Endothelial cell of umbilical vein (primary cell): ENCODE measurements at regions not wholly inside any gene's neighbourhood (a gene's known extent, or its start where the extent isn't known, plus 50 kb on each side); places are given as distances from the start of the nearest gene placed in this dataset.

Experiments
- BruUV-seq: library from RNA; stranded (reverse); fragments of 400-500 nt; replicated peaks from 2 replicates; lab custom pipeline; 2021; lab: Mats Ljungman, UMichigan
- CTCF ChIA-PET: fragments of 300-600, 350-600 bp; sonication (Branson Sonifier 250); formaldehyde crosslinking; loops from one replicate; lab custom pipeline; 2021; ENCODE audit warnings: antibody characterized with exemption, inconsistent platforms; lab: Charles Lee
- POLR2A ChIA-PET: fragments of 300-600, 350-600 bp; sonication (Branson Sonifier 250); formaldehyde crosslinking; loops from one replicate; lab custom pipeline; 2021; ENCODE audit warnings: antibody characterized with exemption, inconsistent platforms; lab: Charles Lee
- DNase-seq: peaks from one replicate; pipeline ENCODE4 v3.0.0-alpha.2; 2011; ENCODE audit warnings: low read depth, low spot score
- FAIRE-seq: peaks from 2 replicates; lab custom pipeline; 2011; peaks lifted over from hg19 to GRCh38; lab: Jason Lieb, UNC
- H2AFZ ChIP-seq: 2 replicates; pipeline ENCODE4 v1.6.0; 2012; ENCODE audit warnings: low read depth, low read length, control low read depth, inconsistent platforms
- H3K27ac ChIP-seq: 2 replicates; pipeline ENCODE4 v1.5.1; 2011; ENCODE audit warnings: low read depth, mild to moderate bottlenecking, control low read depth, low read length, moderate library complexity; ENCODE audit not compliant: insufficient read depth
- H3K27me3 ChIP-seq, 2 experiments: 2 replicates each; pipeline versions ENCODE4 v1.6.0 to v1.6.1; 2011; ENCODE audit warnings: low read length in 2 of 2, mixed read lengths in 1 of 2; ENCODE audit not compliant: control insufficient read depth in 2 of 2, insufficient read depth in 2 of 2
- H3K36me3 ChIP-seq, 2 experiments: 2 replicates in 1 of 2; 3 replicates in 1 of 2; pipeline ENCODE4 v1.5.1; 2011; ENCODE audit warnings: low read length in 2 of 2, mild to moderate bottlenecking in 1 of 2, moderate library complexity in 1 of 2; ENCODE audit not compliant: control insufficient read depth in 2 of 2, insufficient read depth in 2 of 2; ENCODE audit errors: extremely low read depth in 1 of 2
- H3K4me1 ChIP-seq: 3 replicates; pipeline ENCODE4 v1.5.1; 2011; ENCODE audit warnings: mild to moderate bottlenecking, low read length; ENCODE audit not compliant: control insufficient read depth, insufficient read depth; ENCODE audit errors: extremely low read depth
- H3K4me2 ChIP-seq: 2 replicates; pipeline ENCODE4 v1.6.1; 2011; ENCODE audit warnings: low read length, control low read depth, mixed read lengths; ENCODE audit not compliant: insufficient read depth
- H3K4me3 ChIP-seq, 3 experiments: fragments of 200-600 bp in 1 of 3; sonication (generic), shearing (Covaris generic) in 1 of 3; replicated peaks in 1 of 3; 2 replicates each; pipeline ENCODE4 v1.5.1; 2011 to 2016; ENCODE audit warnings: control low read depth in 3 of 3, low read length in 3 of 3, mild to moderate bottlenecking in 2 of 3, inconsistent platforms in 1 of 3, low read depth in 1 of 3, moderate library complexity in 1 of 3; ENCODE audit not compliant: insufficient read depth in 1 of 3
- H3K79me2 ChIP-seq: 2 replicates; pipeline ENCODE4 v1.6.0; 2012; ENCODE audit warnings: low read length, inconsistent platforms; ENCODE audit not compliant: control insufficient read depth, insufficient read depth
- H3K9ac ChIP-seq: replicated peaks from 2 replicates; pipeline ENCODE3; 2011; ENCODE audit warnings: low read length, control low read depth; ENCODE audit not compliant: insufficient read depth; ENCODE audit errors: extremely low read depth
- H3K9me1 ChIP-seq: replicated peaks from 3 replicates; pipeline ENCODE4 v1.6.0; 2011; ENCODE audit warnings: mild to moderate bottlenecking, low read length; ENCODE audit not compliant: control insufficient read depth, insufficient read depth; ENCODE audit errors: extremely low read depth
- H3K9me3 ChIP-seq: replicated peaks from 2 replicates; pipeline ENCODE4 v1.5.1; 2012; ENCODE audit warnings: low read length, inconsistent platforms; ENCODE audit not compliant: control insufficient read depth, insufficient read depth
- H4K20me1 ChIP-seq: replicated peaks from 2 replicates; pipeline ENCODE3; 2011; ENCODE audit warnings: mild to moderate bottlenecking, low read length; ENCODE audit not compliant: control insufficient read depth, insufficient read depth; ENCODE audit errors: extremely low read depth
- CTCF ChIP-seq, 2 donors: IDR thresholded peaks; 1 replicate in 1 of 2; 2 replicates in 1 of 2; pipeline ENCODE4 v1.5.1; 2011; ENCODE audit warnings: low read length in 2 of 2, mild to moderate bottlenecking in 2 of 2, moderate library complexity in 2 of 2, control low read depth in 1 of 2, inconsistent platforms in 1 of 2, low read depth in 1 of 2; ENCODE audit not compliant: insufficient read depth in 1 of 2; ENCODE audit errors: extremely low read depth in 1 of 2
- EZH2 ChIP-seq: IDR thresholded peaks from 2 replicates; pipeline ENCODE4 v1.6.1; 2012; ENCODE audit warnings: borderline replicate concordance, low read depth, mild to moderate bottlenecking, moderate library complexity, low read length, inconsistent platforms; ENCODE audit not compliant: severe bottlenecking
- FOS ChIP-seq: IDR thresholded peaks from 2 replicates; pipeline ENCODE4 v1.6.1; 2011; ENCODE audit warnings: mild to moderate bottlenecking, low read length, moderate library complexity, borderline replicate concordance; ENCODE audit not compliant: insufficient read depth
- GATA2 ChIP-seq: IDR thresholded peaks from 2 replicates; pipeline ENCODE4 v1.7.0; 2011; ENCODE audit warnings: low read depth, mild to moderate bottlenecking, moderate library complexity, mixed read lengths, low read length; ENCODE audit not compliant: insufficient read length, insufficient read depth
- JUN ChIP-seq: IDR thresholded peaks from 2 replicates; pipeline ENCODE4 v1.6.1; 2011; ENCODE audit warnings: borderline replicate concordance, low read depth; ENCODE audit not compliant: insufficient read length, insufficient read depth
- MYC ChIP-seq: IDR thresholded peaks from one replicate; pipeline ENCODE4 v1.6.1; 2011; ENCODE audit warnings: mild to moderate bottlenecking, low read depth, low read length
- POLR2A ChIP-seq: IDR thresholded peaks from 2 replicates; pipeline ENCODE4 v1.6.1; 2012; ENCODE audit warnings: low read depth, mild to moderate bottlenecking, control low read depth, low read length
- POLR2AphosphoS5 ChIP-seq: IDR thresholded peaks from 2 replicates; pipeline ENCODE4 v1.6.1; 2012; ENCODE audit warnings: low read depth, mild to moderate bottlenecking, control low read depth, low read length, moderate library complexity; ENCODE audit not compliant: insufficient read depth
- dilution Hi-C: fragments of 300-500 bp; cut with MboI; formaldehyde crosslinking; loops from one replicate; pipeline ENCODE4 v1.15.0; 2019; ENCODE audit warnings: low sequenced_read_pairs; ENCODE audit not compliant: extremely low pct_ligation_motif_present
- intact Hi-C: fragments of 100-400 bp; cut with micrococcal nuclease; formaldehyde crosslinking; loops from one replicate; pipeline ENCODE4 v1.10.0; 2022
- TF ChIP-seq, protein P1 (sequence below): IDR thresholded peaks from 2 replicates; pipeline ENCODE4 v1.6.1; 2011; ENCODE audit not compliant: insufficient read depth, insufficient read length

GRCh38 chr10:78260141-78260540 is 226.5 kb downstream of the RPS24 start:
- Histone ChIP-seq H3K36me3 (no peaks in the 10 kb centered on the region), H3K4me1 (peaks cover 16% of the 10 kb centered on the region), H3K27ac (no peak overlapping the region), H3K9me3 (no peaks in the 10 kb centered on the region), H3K27me3 (no peaks in the 10 kb centered on the region), H3K4me2 (no peak overlapping the region), H2AFZ (no peak overlapping the region), H4K20me1 (no peaks in the 10 kb centered on the region), H3K4me3 (no peak overlapping the region), H3K9me1 (no peaks in the 10 kb centered on the region), H3K79me2 (no peaks in the 10 kb centered on the region), H3K9ac (no peak overlapping the region)
- DNase-seq: no peak
- FAIRE-seq: no peak
- no TSS peak for BruUV-seq
- CTCF ChIA-PET: interaction anchor here (0.6 to 1.5 kb wide), 4 partner anchors 11 to 1005 kb away, joined by 3 to 5 read pairs (median 4); no protein-coding TSS in a partner anchor
- dilution Hi-C loops: no loop called here
- intact Hi-C loops: no loop called here
- POLR2A ChIA-PET: no interaction called here
- TF ChIP-seq, protein P1, sequence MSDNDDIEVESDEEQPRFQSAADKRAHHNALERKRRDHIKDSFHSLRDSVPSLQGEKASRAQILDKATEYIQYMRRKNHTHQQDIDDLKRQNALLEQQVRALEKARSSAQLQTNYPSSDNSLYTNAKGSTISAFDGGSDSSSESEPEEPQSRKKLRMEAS: no peak
- TF ChIP-seq GATA2: no peak
- no peak for TF ChIP-seq FOS
- TF ChIP-seq POLR2A: no peak
- no peak for TF ChIP-seq MYC
- TF ChIP-seq POLR2AphosphoS5: no peak
- no peak for TF ChIP-seq EZH2
- TF ChIP-seq JUN: no peak
- TF ChIP-seq CTCF (IDR thresholded peaks at IDR 0.05; ENCODE audit: extremely low read depth in 1 of 2, insufficient read depth in 1 of 2, low read depth in 1 of 2, low read length in 2 of 2): no peak
